HG02840 (cell line): ENCODE measurements at regions not wholly inside any gene's neighbourhood (a gene's known extent, or its start where the extent isn't known, plus 50 kb on each side); places are given as distances from the start of the nearest gene placed in this dataset.

Experiments used
- ATAC-seq: cut with Tn5 transposase; IDR thresholded peaks from one replicate; pipeline ENCODE4 v1.9.1; 2021; ENCODE audit warnings: mild to moderate bottlenecking, moderate library complexity, moderate number of reproducible peaks; ENCODE audit not compliant: unreplicated experiment, low FRiP score

DNA sequence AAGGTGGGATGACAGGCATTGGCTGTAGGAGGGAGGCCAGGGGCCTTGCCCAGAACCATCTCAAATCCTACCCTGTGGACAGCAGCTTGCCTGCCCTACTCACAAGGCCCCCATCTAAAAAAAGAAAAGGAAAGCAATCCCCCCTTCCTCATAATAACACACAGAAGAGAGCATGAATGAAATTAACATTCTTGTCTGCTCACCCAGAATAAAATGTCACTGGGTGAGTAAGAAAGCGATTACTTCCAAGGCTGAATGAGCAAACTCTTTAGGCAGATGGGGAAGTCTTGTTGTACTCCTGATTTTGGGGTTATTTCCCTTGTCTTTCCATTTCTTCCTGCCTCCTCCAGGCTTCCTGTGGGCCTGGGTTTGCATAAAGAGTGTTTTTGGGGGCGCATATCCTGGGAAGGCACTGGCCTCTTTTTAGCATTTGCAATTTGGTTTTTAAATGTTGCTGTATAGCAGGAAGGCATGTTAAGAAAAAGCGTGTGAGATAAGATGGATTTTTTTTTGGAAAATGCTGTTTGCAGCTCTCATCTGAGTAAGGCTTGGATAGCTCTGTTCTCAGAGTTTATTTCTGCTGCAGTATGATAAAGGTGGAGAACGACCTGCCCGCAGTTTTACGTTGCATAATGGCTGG lies 248.3 kb upstream of the GATB start:
- no peak for ATAC-seq

- ATAC-seq: no peak
These were observed 246.3 kb upstream of the GATB start for GRCh38 chr4:152007111-152007510.

DNA sequence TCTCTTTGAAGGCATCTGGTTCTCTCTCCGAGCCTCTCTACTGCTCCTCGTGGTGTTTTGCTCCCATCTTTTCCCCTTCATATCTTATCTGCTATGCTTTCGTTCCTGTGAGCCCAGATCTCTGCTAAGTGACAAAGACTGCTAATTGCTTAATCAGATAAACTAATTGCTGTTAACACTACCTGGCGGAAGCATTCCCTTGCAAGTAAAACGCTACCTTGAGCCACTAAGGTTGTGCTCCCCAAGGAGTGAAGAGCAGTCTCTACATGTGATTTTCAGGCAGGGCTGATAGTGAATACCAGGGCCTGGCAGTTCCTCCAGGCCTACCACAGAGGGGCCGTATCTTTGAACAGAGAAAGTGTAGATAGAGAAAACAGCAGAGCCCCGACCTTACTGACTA lies 244.0 kb upstream of the GATB start:
- ATAC-seq: no peak

- no peak for ATAC-seq
These were observed 239.7 kb upstream of the GATB start for GRCh38 chr4:152000518-152000917.

- ATAC-seq: no peak
These were observed 237.9 kb upstream of the GATB start for GRCh38 chr4:151998723-151999122.

- ATAC-seq: no peak
These were observed 236.7 kb upstream of the GATB start for GRCh38 chr4:151997461-151997860.

DNA sequence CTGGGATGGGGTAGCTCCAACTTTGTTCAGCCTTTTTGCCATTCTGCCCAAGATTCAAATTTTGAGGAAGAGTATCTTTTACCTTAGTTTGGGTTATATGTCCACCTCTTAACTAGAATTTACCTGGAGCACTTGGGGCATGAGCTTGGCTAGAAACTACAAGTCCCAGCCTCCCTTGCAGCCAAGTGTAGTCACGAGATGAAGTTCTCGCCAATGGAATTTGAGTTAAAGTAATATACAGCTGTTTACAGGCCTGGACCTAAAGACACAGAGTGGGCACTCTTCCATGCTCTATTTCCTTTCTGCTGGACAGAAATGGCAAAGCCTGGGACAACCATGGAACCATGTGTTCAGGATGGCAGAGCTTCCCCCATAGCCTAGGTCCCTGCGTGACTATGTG lies 233.6 kb upstream of the GATB start:
- ATAC-seq: no peak

GRCh38 chr4:151993521-151993920 lies 232.7 kb upstream of the GATB start:
- no peak for ATAC-seq

GRCh38 chr4:151992332-151993154 lies 231.7 kb upstream of the GATB start:
- ATAC-seq: no peak

- no peak for ATAC-seq
These were observed 231.0 kb upstream of the GATB start for GRCh38 chr4:151991884-151992167.

DNA sequence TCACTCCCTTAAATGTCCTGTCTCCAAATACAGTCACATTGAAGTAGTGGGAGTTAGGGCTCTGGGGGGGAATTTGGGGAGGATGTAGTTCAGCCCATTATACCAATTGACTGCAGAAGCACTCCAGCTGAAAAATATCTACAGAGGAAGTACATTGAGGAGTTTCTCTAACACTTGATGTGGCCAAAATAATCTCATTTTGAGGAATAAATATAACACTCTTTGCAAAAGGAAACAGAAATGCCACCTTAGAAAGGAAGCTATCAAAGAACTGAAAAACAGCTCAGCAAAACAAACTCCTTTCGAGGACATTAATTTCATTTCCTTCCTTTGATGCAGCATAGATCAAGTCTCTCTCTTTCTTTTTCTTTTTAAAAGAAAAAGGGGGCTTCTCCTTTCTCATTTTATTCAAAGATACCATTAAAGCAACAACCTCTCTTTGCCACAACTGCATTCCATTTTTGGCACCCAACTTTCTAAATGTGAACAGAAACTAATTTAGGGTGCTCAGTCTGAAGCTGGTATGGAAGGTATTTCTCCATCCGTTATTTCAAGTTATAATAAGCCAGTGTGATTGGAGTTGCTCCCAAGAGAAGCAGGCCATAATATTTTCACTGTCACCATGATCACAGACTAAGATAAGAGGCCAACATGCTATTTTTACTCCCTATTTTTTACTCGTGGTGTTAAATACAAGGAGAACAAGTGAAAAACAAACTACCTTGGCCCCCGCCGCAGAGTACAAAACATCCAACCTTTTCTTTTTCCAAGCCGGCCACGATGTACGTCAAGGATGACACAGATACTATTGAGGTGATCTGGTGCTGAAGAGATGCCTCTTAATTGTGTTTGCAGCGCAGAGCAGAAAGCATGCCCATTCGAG lies 230.4 kb upstream of the GATB start:
- ATAC-seq: no peak

GRCh38 chr4:151990201-151990600 lies 229.4 kb upstream of the GATB start:
- no peak for ATAC-seq

GRCh38 chr4:151988591-151988990 lies 227.8 kb upstream of the GATB start:
- no peak for ATAC-seq

- ATAC-seq: no peak
These were observed 226.8 kb upstream of the GATB start for GRCh38 chr4:151987606-151988005.

DNA sequence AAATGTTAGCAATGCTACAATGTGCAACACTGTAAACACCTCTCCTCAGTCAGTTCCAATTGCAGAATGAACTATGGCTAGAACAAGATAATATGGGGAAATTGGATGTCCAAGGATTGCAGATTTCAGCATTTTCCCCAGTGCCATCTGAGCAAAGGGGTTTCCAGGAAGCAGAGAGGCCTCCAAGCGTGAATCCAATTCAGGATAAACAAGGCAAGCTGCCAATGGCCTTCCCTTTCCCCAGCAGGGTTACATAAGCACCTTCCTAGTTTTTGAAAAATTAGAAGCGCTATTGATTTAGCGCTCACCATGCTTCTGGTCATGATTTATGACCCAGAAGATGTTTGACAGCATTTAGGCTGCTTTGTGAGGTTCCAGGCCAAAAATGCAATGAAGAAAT lies 223.0 kb upstream of the GATB start:
- no peak for ATAC-seq

DNA sequence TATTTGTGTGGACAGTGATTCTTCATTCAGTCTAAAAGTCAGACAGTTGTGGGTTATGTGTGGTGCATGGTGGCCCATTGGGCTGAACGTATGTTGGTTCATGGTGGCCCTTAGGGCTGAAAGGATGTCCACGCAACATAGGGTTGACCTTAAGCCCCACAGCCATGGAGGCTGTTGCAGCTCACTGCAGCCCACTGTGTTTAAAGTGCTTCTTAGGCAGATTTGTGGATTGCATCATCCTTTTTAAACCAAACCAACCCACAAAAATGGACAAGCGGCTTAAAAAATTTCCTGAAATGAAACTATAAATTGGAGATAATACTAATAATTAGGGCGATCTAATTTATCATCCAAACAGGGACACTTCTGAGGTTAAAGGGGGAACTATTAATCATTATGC lies 219.0 kb upstream of the GATB start:
- no peak for ATAC-seq

- ATAC-seq: no peak
These were observed 207.8 kb upstream of the GATB start for GRCh38 chr4:151968643-151969042.

DNA sequence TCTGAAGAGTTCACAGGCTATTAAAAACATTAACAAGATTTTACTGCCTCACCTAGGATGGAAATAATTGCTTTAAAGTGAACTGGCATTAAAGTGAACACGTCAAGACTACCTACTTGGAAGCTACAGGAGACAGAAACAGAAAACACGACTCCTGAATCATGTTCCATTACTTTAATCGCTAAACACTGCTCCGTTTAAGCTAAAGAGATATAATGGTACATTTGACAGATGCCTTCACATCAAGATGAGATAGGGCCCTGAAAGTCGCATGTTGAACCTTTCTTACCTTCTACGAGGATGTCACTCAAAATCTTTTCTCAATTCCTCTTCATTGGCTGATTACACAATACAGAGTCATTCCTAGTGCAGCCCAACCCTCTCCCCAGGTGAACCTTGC lies 206.3 kb upstream of the GATB start:
- ATAC-seq: no peak

DNA sequence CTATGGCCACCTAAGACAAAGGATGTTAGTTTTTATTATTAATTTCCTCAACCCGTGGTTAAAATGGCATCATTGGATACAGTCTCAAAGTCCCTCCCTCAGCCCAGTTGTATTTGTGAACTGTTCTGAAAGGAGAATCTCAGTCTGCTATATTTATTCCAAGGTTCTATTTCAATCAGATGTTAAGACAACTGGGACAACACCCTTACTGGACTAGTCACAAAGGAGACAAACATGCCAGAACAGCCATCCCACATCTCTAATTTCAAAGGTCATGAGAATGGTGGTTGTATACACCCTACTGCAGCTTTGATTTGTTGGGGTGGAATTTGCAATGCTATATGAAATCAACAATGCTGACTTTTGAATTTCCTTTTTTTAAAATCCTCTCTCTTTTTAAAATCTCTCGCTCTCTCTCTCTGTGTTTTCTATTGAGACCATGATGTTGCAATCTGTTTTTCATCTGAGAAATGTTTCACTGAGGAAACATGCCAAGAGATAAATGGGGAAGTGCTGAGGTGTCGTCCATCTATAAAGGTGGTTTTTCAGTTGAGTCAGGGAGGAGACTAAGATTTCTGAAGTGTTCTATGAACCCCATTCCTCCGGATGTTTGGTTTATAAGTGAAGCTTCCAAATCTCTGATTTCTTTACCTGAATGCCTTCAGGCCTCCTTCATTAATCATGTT lies 201.5 kb upstream of the GATB start:
- no peak for ATAC-seq

- ATAC-seq: no peak
These were observed 200.6 kb upstream of the GATB start for GRCh38 chr4:151961456-151961855.
